HG03060 (cell line): ENCODE measurements at regions not wholly inside any gene's neighbourhood (a gene's known extent, or its start where the extent isn't known, plus 50 kb on each side); places are given as distances from the start of the nearest gene placed in this dataset.
"Not testable (repeated sequence)": the region's sequence is repeated elsewhere in the genome, so short reads cannot be mapped to it uniquely, and the experiment has no call there.

ENCODE experiments used
- ATAC-seq: cut with Tn5 transposase; IDR thresholded peaks from one replicate; pipeline ENCODE4 v1.9.1; 2021; ENCODE audit warnings: low read depth, moderate number of reproducible peaks; ENCODE audit not compliant: unreplicated experiment

GRCh38 chr17:15802917-15803316 lies 70.8 kb downstream of the TBC1D26 start:
- not testable (repeated sequence) for ATAC-seq

GRCh38 chr17:15806825-15807224 lies 74.7 kb downstream of the TBC1D26 start:
- ATAC-seq = not testable (repeated sequence)

GRCh38 chr17:15813388-15813787 lies 81.3 kb downstream of the TBC1D26 start:
- ATAC-seq = not testable (repeated sequence)

GRCh38 chr17:15814003-15814402 lies 81.9 kb downstream of the TBC1D26 start:
- not testable (repeated sequence) for ATAC-seq

GRCh38 chr17:15817861-15818260 lies 85.8 kb downstream of the TBC1D26 start:
- not testable (repeated sequence) for ATAC-seq

- ATAC-seq = not testable (repeated sequence)
Measured at GRCh38 chr17:15822280-15822679, 90.2 kb downstream of the TBC1D26 start.

GRCh38 chr17:15828727-15829314 lies 96.7 kb downstream of the TBC1D26 start:
- ATAC-seq = not testable (repeated sequence)

GRCh38 chr17:15830221-15830620 lies 98.1 kb downstream of the TBC1D26 start:
- not testable (repeated sequence) for ATAC-seq

- ATAC-seq = peak; percentile 90
Measured at GRCh38 chr17:15831182-15831581, 99.1 kb downstream of the TBC1D26 start.

- not testable (repeated sequence) for ATAC-seq
Measured at GRCh38 chr17:15832921-15833480, 100.9 kb downstream of the TBC1D26 start.

GRCh38 chr17:15833890-15834289 lies 101.8 kb downstream of the TBC1D26 start:
- not testable (repeated sequence) for ATAC-seq

GRCh38 chr17:15835481-15835880 lies 103.4 kb downstream of the TBC1D26 start:
- not testable (repeated sequence) for ATAC-seq

- not testable (repeated sequence) for ATAC-seq
Measured at GRCh38 chr17:15836249-15836982, 104.3 kb downstream of the TBC1D26 start.

GRCh38 chr17:15836991-15837390 lies 104.9 kb downstream of the TBC1D26 start:
- not testable (repeated sequence) for ATAC-seq

GRCh38 chr17:15847447-15848229 lies 97.3 kb upstream of the ADORA2B start:
- not testable (repeated sequence) for ATAC-seq

- not testable (repeated sequence) for ATAC-seq
Measured at GRCh38 chr17:15849054-15849453, 95.9 kb upstream of the ADORA2B start.

GRCh38 chr17:15850071-15850470 lies 94.9 kb upstream of the ADORA2B start:
- ATAC-seq = not testable (repeated sequence)

- not testable (repeated sequence) for ATAC-seq
Measured at GRCh38 chr17:15850687-15851086, 94.2 kb upstream of the ADORA2B start.

- peak; percentile 50 for ATAC-seq
Measured at GRCh38 chr17:15852863-15853262, 92.1 kb upstream of the ADORA2B start.

GRCh38 chr17:15856191-15856590 lies 88.7 kb upstream of the ADORA2B start:
- not testable (repeated sequence) for ATAC-seq

GRCh38 chr17:15856745-15857144 lies 88.2 kb upstream of the ADORA2B start:
- not testable (repeated sequence) for ATAC-seq
